Activated T-cell treated with anti-CD3 and anti-CD28 coated beads for 1 hour (primary cell): ENCODE measurements at regions not wholly inside any gene's neighbourhood (a gene's known extent, or its start where the extent isn't known, plus 50 kb on each side); places are given as distances from the start of the nearest gene placed in this dataset.
"Not testable (repeated sequence)": the region's sequence is repeated elsewhere in the genome, so short reads cannot be mapped to it uniquely, and the experiment has no call there.

Experiments
- DNase-seq: peaks from one replicate; pipeline ENCODE4 v3.0.0-alpha.2; 2020; ENCODE audit warnings: low read depth

DNA sequence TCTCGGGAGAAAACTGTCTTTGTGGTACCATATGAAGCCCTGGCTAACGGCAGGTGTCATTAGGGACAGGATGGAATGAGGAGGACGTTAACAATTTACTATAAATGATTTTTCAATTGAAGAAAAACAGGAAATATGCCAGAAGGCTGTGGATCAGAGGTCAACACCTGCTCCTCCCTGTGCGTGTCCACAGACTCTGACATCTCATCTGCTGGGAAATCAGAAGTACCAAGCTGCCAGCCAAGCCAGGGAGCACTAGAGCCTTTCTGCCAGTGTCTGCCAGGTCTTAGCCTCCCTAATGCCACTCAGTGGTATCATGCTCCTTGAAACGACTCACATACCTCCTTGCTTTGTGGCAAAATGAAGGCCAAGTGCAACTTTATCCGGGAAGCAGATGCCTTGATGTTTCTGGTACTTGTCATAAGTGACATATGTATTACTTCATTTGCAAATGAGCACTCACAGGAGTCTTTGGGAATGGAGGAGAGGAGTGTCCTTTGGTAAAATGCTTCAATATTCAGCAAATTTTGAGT, 541.1 kb downstream of the SATB2 start:
- no peak for DNase-seq

DNA sequence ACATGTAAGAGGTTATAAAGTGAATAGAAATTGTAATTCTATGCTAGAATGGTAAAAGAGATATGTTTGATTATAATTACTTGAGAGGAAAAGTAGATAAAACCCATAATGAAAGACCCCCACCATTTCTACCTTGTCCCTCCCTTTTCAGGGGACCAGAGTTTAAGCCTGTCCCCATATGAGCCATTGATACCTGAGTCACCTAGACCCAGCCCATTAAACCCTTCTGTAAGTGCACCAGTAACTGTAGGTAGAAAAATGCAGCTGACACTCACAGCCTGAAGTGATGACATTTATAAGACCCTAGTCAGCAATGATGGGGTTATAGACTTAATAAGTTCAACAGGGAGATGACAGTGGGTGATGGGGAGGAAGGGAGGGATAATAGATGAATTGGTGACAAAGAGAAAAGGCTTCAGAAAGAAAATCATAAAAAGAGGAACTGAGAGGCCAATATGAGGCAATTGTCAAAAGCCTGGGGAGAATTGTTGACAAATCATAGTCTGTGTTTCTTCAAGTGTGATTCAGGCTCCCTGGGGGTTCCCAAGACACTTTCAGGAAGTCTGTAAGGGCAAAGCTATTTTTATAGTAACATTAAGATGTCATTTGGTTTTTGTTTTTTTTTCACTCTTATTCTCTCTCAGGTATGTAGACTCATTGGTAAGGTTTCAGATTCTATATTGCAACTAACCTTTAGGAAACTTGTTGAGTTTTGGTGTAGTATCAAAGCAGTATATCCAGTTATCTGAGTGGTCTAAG, 544.2 kb downstream of the SATB2 start:
- no peak for DNase-seq

DNA sequence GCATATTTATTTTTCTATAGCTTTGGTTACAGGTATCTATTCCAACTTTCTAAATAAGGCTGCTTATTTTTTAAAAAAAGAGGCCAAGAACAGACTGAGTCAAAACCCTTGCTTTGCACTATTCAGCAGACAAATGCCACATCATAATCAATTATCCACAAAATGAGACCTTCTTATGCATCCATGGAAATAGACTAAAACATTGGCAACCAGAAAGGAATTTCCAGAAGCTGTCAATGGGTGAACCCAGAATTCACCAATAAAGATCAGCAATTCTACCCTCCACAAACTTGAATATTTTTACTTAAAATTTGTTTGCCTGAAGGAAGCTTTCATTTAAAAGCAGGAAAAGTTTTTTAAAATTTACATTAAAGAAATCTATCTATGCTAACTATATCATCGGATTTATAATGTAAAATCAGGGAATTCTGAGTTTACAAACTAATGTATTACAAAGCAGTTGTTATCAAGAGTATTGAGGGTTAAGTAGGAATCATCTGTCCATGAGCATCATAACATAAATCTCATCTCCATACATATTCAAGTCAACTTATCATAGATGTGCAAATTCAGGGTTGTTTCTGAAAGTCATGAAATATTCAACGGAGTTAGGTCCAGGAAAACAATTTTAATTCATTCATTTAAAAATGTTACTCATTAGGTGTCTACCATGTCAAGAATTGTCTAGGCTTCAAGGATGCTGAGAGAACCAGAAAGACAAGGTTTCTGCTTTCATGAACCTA, 548.0 kb downstream of the SATB2 start:
- DNase-seq: no peak

DNA sequence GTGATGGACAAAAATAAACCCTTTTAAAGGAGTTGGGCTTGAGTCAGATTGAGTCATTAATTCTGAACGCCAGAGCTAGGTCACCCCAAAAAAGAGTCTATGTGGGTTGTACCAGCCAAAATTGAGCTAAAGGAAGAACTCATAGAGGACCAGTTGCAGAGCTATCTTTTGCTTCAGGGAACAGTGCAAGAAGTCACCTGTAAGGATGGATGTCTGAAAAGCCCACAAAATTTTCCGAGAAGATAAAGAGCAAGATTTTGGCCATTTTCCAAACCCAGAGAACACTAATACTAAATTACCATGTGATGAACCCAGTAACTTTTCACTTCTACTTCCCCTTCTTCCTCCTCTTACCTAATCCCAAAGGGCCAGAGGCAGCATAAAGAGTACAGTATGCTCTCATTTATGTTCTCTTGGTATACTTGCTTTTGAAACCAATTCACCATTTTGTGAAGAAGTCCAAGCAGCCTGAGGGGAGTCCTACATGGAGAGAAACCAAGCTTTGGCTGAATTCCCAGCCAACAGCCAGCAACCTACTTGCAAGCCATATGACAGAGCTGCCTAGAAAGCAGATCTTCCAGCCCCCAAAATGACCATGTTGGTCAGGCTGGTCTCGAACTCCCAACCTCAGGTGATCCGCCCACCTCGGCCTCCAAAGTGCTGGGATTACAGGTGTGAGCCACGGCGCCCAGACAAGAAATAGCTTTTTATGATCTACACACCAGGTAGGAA, 551.7 kb downstream of the SATB2 start:
- DNase-seq: no peak

DNA sequence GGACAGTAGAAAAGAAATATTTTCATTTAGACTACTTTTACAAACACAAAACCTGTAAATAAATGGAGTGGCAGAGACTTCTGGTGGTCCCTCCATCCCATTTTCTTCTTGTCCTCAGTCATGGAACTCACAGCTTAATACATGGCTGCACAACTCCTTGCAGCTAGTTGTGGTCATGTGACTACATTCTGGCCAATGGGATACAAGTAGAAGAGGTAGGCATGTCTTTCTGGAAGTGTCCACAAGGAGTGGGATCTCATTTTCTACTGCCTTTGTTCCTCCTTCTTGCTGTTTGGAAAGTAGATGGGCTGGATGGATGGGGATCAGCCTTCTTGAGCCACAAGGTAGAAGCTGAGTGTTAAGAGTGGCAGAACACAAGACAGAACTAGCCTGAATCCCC, 555.8 kb downstream of the SATB2 start:
- no peak for DNase-seq

DNA sequence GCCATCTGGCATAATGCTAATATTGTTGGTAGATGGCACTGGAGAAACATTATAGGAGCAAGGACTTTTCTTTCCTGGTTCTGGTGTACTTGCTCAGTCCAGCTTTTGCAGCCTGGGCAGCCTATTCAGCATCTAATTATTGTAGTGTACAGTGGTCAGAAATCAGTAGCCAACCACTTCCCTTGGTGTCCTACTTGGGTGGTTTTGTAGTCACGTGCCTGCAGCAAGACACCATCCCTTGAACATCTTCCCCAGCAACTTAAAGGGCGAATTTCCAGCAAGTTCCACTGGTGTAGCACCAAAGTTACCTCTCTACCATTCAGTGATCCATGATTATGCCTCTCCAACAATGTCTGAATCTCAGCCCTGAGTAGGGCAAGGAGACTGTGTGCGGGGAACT, 557.6 kb downstream of the SATB2 start:
- no peak for DNase-seq

DNA sequence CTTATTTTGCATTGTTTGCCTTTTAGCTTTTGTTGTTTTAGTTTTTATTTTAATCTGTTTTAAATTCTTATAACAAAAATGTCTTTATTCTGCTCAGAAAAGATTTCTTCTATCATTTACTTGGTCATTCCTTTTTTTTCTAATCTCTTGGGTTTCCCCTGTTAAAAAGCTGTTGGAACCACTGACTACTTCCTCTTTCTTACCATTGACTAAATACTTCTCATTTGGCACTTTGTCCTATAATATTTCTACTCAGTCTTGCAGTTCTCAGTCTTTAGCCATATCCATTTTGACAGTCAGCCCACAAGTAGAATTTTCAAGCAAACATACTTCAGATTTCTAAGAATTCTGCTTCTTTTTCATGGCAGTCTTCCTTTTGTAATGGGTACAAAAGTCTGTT, 567.2 kb downstream of the SATB2 start:
- DNase-seq: no peak

DNA sequence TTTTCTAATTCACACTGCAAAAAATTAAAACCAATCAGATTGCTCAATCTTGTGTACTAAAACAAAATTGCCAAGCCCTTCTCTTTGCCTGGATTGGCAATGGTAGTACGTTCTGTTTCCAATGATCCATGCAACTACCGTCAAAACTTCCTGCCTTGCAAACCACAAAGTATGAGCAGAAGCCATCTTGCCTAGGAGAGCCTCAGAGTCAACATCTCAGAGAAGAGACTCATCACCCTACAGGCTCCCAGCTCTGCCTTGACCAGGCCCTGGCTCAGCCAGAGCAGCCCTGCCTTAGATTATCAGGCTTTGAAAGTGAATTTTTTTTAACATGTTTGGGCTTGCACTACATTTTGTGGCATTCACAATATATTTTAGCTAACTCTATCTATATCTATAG, 574.1 kb downstream of the SATB2 start:
- no peak for DNase-seq

DNA sequence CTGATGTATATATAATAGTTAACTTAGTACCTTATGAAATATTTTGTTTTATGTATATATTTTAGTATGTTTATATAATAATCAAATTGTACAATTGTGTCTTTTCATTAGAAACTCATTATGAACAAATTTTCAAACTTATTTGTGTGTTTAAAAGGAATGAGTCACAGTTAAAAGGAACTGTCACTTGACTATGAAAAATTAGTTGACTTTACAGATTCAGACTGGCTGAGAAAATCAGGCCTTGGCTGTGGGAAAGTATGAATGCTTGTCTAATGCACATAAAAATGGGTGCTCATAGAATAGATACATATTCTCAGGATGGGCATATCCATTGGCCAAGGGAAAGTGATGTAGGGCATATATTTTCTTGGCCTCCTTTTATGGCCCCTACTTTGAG, 576.8 kb downstream of the SATB2 start:
- DNase-seq: no peak

DNA sequence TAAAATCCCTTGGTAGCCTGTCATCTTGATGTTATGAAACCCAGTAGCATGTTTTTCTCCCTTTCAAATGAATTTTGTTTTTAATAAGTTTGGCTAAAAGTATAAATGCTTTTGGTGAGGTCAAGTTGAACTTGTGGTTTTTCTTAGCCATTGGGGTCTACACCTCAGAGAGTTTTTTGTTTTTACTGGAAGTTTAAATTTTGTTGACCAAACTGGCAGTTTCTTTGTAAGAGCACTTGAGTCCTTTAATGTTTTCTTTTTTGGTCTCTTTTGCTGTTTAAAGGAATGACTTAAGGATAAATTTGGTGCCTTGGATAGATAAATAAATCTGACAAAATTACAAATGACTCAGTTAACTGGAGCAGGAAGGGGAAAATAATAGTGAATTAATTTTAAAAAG, 577.3 kb downstream of the SATB2 start:
- no peak for DNase-seq

DNA sequence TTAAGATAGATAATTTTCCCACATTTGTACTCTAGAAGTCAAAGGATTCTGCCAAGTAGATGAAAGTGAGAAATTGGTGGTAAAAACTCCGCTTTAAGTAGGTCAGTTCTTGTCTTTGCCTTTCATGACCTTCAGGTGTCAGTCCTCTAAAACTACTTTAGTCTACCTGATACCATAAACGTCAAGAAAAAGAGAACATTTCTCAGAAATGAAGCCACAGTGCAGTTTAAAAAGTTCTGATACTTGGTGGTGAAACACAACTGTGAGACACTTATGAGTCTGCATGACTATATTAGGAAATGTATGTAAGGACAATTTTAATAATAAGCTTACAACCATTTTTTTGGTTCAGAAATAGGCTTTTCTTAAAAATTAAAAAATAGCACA, 583.3 kb downstream of the SATB2 start:
- DNase-seq: no peak

DNA sequence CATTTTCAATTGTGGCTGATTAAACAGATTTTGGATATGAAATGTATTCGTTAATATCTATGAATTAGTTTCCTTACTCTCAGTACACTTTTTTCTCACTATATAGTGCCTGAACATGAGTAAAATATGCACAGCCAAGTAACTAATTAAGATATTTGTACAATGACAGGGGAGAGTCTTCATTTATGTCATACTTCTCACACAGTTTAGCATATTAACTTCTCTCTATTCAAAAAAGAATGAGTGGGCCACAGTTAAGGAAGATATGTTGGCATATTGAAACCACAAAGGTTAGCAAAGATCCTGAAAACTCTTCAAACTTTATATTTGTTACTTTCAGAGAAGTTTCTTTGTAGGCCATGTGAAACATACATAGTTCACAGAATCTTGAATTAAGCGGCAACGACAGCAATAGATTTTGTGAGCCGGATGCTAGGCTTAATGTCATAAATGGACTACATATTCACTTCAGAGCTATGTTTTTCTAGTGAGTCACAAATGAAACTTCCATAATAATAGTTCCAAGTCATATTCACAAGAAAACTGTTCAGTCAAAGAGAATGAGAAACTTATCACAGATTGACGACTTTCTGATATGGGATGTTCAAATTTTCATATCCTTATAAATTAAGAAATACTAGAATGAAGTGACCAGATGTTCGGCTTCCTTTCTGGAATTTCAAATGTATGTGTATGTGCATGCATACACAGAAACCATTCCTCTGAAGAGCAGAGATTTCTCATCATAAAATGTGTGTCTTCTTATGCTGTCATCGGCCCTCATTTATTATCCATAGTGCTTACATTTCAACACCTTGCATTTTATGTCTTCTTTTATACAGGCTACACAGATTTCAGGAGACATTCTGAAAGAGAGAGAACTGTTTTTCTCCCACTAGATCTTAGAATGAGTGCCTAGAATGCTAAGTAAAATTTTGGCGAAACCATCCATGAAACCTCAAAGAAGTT, 584.0 kb downstream of the SATB2 start:
- DNase-seq: no peak

DNA sequence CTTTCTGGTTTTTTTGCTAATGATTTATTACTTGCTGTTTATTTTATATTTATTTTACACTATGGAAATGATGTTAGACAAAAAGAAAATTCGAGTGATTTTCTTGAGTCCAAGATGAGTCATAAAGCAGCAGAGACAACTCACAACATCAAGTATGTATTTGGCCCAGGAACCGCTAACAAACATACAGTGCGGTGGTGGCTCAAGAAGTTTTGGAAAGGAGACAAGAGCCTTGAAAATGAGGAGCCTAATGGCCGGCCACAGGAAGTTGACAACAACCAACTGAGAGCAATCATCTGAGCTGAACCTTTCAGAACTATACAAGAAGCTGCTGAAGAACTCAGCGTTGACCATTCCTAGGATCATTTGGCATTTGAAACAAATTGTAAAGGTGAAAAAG, 594.1 kb downstream of the SATB2 start:
- no peak for DNase-seq

DNA sequence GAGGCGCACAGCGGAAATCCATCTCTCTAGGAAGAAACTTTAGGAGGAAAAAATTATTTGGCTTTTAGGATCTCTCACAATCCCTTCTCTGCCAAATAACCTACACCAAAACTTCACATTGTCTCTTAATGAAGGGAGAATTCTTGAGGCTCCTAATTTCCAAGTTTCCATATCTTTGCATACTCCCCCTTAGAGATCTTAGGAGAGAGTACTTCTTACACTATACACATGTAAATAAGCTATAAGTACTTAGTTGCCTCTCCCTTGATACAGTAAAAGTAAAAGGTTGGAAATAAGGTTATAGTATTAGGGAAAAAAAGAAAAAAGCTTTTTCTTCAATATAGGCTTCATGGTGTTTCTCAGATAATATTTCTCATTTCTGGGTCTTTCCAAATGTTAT, 596.7 kb downstream of the SATB2 start:
- DNase-seq: no peak

DNA sequence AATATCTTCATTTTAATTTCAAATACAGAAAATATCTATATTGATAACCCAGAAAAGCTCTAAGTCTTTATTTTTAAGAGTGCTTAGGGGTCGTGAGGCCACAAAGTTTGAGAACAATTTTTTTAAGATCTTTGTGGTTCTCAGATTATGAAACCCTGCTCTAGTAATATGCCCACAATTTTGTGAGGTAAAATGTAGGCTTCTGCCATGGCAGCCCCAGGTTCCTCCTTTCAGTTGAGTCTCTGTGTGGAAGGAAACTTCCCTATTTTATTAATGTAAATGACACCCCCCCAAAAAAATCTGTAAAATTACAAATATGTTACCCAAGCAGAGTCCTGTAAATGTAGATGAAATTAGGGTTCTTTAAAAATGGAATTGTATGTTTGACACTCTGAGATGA, 600.5 kb downstream of the SATB2 start:
- DNase-seq: no peak

DNA sequence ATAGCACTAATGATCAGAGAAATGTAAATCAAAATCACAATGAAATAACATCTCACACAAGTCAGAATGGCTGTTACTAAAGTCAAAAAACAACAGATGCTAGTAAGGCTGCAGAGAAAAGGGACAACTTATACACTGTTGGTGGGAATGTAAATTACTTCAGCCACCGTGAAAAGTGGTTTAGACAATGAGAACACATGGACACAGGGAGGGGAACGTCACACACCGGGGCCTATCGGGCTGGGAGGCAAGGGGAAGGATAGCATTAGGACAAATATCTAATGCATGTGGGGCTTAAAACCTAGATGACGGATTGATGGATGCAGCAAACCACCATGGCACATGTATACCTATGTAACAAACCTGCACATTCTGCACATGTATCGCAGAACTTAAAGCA, 602.0 kb downstream of the SATB2 start:
- not testable (repeated sequence) for DNase-seq

DNA sequence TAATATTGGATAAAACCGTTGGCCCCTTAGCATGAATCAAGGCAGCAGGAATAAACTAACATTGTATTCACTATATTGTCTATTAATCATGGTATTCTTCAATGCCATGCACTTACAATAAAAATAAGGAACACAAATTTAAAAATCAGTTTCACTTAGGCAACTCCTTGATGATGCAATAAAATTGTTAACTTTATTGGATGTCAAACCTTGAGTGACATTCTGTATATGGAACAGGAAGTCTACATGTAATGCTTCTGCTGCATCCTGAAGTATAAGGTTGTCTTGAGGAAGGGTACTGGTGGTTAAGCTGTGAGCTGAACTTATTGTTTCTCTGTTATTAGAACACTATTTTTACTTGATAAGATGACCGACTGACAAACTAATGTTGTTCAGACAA, 605.5 kb downstream of the SATB2 start:
- DNase-seq: no peak

DNA sequence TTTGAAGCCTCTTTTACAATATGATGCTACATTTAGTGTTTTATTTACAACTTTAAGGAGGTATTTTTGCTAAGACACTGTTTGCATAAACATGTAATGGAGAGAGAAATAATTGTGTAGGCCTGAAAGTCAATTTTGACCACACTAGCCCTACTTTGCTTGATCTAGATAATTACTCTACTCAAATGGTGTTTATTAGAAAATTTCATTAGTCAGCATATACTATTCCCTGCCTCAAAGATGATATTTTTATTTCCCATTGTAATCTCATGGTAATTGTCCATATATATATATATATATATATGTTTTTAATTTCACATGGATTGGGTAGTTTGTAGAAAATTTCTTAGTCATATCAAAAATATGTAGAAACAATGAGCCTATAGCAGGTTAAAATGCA, 632.2 kb downstream of the SATB2 start:
- no peak for DNase-seq

DNA sequence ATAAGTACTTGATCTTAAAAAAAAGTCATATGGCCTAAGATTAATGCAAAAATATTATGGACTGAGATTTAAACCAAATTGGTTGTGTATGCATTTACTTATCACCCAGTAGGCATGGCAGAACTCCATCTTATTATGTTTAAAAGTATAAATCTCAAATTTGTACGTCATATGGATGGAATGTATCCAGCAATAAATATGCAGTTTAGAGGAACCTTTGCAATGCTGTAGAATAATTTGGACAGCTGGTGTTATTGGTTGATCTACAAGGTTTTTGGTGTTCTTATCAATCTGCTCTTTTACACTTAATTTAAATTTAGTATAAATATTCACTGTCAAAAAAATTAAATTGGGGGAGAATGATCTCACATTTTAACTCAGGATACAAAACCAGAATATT, 640.2 kb downstream of the SATB2 start:
- no peak for DNase-seq

DNA sequence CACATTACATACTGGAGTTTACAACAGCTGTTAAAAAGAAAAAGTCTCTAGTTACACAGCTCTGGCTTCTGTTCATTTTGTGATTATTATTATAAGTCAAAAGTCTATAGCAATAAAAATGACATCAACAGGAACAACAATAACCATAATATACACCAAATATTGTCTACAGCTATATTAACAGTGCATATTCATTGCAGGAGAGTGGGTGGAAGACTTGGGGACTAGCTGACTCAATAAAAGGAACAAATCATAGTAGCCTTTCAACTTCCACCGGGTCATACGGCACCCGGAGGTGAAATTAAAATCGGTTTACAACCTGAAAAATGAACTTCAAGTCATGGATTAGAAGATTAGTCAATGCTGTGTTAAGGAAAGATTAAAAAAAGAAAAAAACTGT, 642.1 kb downstream of the SATB2 start:
- no peak for DNase-seq

DNA sequence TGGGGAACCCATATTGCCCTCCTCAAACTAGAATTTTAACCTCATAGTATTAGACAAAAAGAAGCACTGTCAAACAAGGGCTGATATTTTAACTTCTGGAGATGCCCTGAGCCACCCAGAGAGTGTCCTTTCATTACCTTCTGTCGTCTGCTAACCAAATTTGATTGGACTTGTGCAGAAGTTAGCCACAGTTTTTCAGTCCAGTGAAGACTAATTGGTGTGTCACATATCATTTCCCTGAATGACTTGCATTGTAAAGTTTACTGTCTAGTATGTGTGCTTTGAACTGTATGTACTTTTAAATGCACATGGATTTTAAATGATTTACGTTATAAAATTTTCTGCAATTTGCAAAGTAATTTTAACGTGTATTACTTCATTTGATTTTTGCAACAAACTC, 646.5 kb downstream of the SATB2 start:
- DNase-seq: no peak

DNA sequence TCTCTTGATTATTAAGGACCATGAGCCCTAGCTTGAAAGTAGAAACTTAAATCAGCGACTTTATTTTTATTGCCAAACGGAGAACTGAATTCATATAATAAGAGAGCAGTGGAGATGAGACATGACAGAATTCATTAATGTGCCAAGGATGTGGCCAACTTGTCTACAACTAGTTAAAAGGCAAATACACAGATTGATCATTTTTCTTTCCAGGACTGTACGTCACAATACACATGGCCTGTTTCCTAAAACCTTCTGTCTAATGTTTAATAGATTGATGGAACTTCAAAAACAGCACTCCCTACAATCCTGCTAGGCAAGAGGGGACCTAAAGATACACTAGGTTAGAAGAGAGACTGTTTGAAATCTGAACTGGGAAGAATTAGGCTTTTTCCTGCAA, 647.8 kb downstream of the SATB2 start:
- DNase-seq: no peak
